Middle frontal gyrus (tissue), 1 donor: ENCODE measurements at regions not wholly inside any gene's neighbourhood (a gene's known extent, or its start where the extent isn't known, plus 50 kb on each side); places are given as distances from the start of the nearest gene placed in this dataset.
"Not testable (repeated sequence)": the region's sequence is repeated elsewhere in the genome, so short reads cannot be mapped to it uniquely, and the experiment has no call there.

Experiments used
- DNase-seq: peaks from one replicate; pipeline ENCODE4 v3.0.0-alpha.2; 2015; ENCODE audit warnings: low spot score; ENCODE audit errors: extremely low spot score

GRCh38 chr6:68237205-68237604 is 397.9 kb upstream of the ADGRB3 start:
- no peak for DNase-seq

- no peak for DNase-seq
These were observed 399.7 kb upstream of the ADGRB3 start for GRCh38 chr6:68235326-68235784.

- DNase-seq, result no peak
These were observed 401.5 kb upstream of the ADGRB3 start for GRCh38 chr6:68233623-68234022.

- DNase-seq, result no peak
These were observed 405.5 kb upstream of the ADGRB3 start for GRCh38 chr6:68229566-68229965.

- DNase-seq, result no peak
These were observed 408.6 kb upstream of the ADGRB3 start for GRCh38 chr6:68226460-68226859.

GRCh38 chr6:68225729-68226128 is 409.4 kb upstream of the ADGRB3 start:
- no peak for DNase-seq

GRCh38 chr6:68211242-68211795 is 423.8 kb upstream of the ADGRB3 start:
- DNase-seq, result no peak

- DNase-seq, result not testable (repeated sequence)
These were observed 427.5 kb upstream of the ADGRB3 start for GRCh38 chr6:68207612-68208011.

- DNase-seq, result no peak
These were observed 434.2 kb upstream of the ADGRB3 start for GRCh38 chr6:68200929-68201328.

- no peak for DNase-seq
These were observed 437.7 kb upstream of the ADGRB3 start for GRCh38 chr6:68197356-68197755.

- no peak for DNase-seq
These were observed 438.4 kb upstream of the ADGRB3 start for GRCh38 chr6:68196645-68197044.

GRCh38 chr6:68195753-68196152 is 439.3 kb upstream of the ADGRB3 start:
- not testable (repeated sequence) for DNase-seq

GRCh38 chr6:68194846-68195478 is 440.1 kb upstream of the ADGRB3 start:
- DNase-seq, result no peak

GRCh38 chr6:68192988-68193387 is 442.1 kb upstream of the ADGRB3 start:
- no peak for DNase-seq

- no peak for DNase-seq
These were observed 445.8 kb upstream of the ADGRB3 start for GRCh38 chr6:68189217-68189815.

GRCh38 chr6:68186870-68187269 is 448.2 kb upstream of the ADGRB3 start:
- DNase-seq, result no peak

GRCh38 chr6:68182386-68182785 is 452.7 kb upstream of the ADGRB3 start:
- no peak for DNase-seq

- DNase-seq, result not testable (repeated sequence)
These were observed 454.1 kb upstream of the ADGRB3 start for GRCh38 chr6:68181027-68181426.

GRCh38 chr6:68173616-68174015 is 461.5 kb upstream of the ADGRB3 start:
- no peak for DNase-seq

- DNase-seq, result no peak
These were observed 465.2 kb upstream of the ADGRB3 start for GRCh38 chr6:68169922-68170321.

GRCh38 chr6:68167604-68168003 is 467.5 kb upstream of the ADGRB3 start:
- DNase-seq, result no peak

GRCh38 chr6:68160812-68161211 is 474.3 kb upstream of the ADGRB3 start:
- not testable (repeated sequence) for DNase-seq

GRCh38 chr6:68160348-68160747 is 474.7 kb upstream of the ADGRB3 start:
- DNase-seq, result no peak
